Upper lobe of left lung (tissue), 4 donors: ENCODE measurements at regions not wholly inside any gene's neighbourhood (a gene's known extent, or its start where the extent isn't known, plus 50 kb on each side); places are given as distances from the start of the nearest gene placed in this dataset.

ENCODE experiments used
- CTCF ChIP-seq, 6 experiments: fragments of 450-650 bp in 4 of 6; fragments of 200-600 bp in 2 of 6; sonication (generic) in 2 of 6; IDR thresholded peaks; one replicate each; pipeline ENCODE4 v1.5.1; 2016 to 2019; ENCODE audit warnings: antibody characterized with exemption in 6 of 6
- EP300 ChIP-seq, 4 donors: sonication (generic); formaldehyde crosslinking; IDR thresholded peaks; one replicate each; pipeline ENCODE4 v1.5.1; 2017; ENCODE audit warnings: antibody characterized with exemption in 4 of 4, control low read depth in 2 of 4
- POLR2A ChIP-seq, 4 donors: fragments of 450-650 bp; IDR thresholded peaks; one replicate each; pipeline ENCODE4 v1.5.1; 2016 to 2017; ENCODE audit warnings: antibody characterized with exemption in 4 of 4, mild to moderate bottlenecking in 2 of 4
- POLR2AphosphoS5 ChIP-seq, 2 donors: sonication (generic); formaldehyde crosslinking; IDR thresholded peaks; one replicate each; pipeline ENCODE4 v1.5.1; 2017; ENCODE audit warnings: antibody characterized with exemption in 2 of 2

DNA sequence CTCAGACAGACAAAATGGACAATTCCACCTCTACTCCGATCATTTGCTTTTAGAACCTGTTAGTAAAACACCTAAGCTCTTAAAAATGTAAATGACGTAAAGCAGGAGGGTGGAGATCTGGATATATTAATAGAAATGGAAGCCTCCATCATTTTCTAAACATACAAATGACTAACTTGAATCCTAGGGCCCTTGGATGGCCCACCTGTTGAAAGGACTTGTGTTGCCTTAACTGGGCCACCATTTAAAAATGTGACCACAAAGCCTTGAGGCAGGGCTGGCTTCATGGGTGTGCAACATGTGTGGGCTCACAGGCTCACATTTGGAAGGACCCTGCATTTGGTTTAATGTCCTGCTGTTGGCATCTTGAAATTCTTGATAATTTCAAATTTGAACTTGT, 131.5 kb upstream of the PRMT8 start:
- TF ChIP-seq CTCF (IDR thresholded peaks at IDR 0.05) (no peak), POLR2A (IDR thresholded peaks at IDR 0.05) (no peak), POLR2AphosphoS5 (IDR thresholded peaks at IDR 0.05) (no peak), EP300 (IDR thresholded peaks at IDR 0.05) (no peak)
